Brain microvascular endothelial cell (primary cell): ENCODE measurements at regions not wholly inside any gene's neighbourhood (a gene's known extent, or its start where the extent isn't known, plus 50 kb on each side); places are given as distances from the start of the nearest gene placed in this dataset.

ENCODE experiments used
- DNase-seq: peaks from one replicate; pipeline ENCODE4 v3.0.0-alpha.2; 2020
- H3K27ac ChIP-seq: fragments of 250-450 bp; sonication (Bioruptor Pico); 2 replicates; pipeline ENCODE4 v1.5.1; 2020; ENCODE audit warnings: mild to moderate bottlenecking, moderate library complexity
- H3K27me3 ChIP-seq: fragments of 250-450 bp; sonication (Bioruptor Pico); replicated peaks from 2 replicates; pipeline ENCODE4 v1.5.1; 2020; ENCODE audit warnings: mild to moderate bottlenecking
- H3K36me3 ChIP-seq: fragments of 250-450 bp; sonication (Bioruptor Pico); replicated peaks from 2 replicates; pipeline ENCODE4 v1.5.1; 2020; ENCODE audit warnings: mild to moderate bottlenecking
- H3K4me3 ChIP-seq: 2 replicates; pipeline ENCODE4 v1.5.1; 2011; ENCODE audit warnings: low read depth, mild to moderate bottlenecking, control low read depth, low read length, moderate library complexity
- in situ Hi-C: cut with HindIII; loops from 2 replicates; pipeline ENCODE4 v1.10.0; 2017; ENCODE audit warnings: low sequenced_read_pairs, low pct_ligation_motif_present
- TF ChIP-seq, protein P1 (sequence below): IDR thresholded peaks from 2 replicates; pipeline ENCODE4 v1.5.1; 2011; ENCODE audit warnings: low read depth, mild to moderate bottlenecking, moderate library complexity, low read length, control low read depth, inconsistent platforms; ENCODE audit errors: missing control alignments

DNA sequence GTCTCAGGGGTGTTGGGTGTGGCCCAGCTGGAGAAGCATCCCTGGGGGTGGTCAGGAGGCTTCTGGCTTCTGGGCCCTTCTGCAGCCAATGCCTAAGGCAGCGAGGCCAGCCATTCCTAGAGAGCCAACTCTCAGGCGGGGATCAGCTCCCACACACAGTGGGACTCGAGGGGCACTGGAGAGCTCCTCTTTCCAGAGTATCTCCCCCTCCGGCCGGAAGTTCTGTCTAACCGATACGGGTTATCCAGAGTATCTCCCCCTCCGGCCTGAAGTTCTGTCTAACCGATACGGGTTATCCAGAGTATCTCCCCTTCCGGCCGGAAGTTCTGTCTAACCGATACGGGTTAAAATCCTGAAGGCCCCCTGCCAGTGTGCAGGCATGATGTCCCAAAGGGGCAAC lies 71.2 kb upstream of the B3GAT1 start:
- TF ChIP-seq, protein P1, sequence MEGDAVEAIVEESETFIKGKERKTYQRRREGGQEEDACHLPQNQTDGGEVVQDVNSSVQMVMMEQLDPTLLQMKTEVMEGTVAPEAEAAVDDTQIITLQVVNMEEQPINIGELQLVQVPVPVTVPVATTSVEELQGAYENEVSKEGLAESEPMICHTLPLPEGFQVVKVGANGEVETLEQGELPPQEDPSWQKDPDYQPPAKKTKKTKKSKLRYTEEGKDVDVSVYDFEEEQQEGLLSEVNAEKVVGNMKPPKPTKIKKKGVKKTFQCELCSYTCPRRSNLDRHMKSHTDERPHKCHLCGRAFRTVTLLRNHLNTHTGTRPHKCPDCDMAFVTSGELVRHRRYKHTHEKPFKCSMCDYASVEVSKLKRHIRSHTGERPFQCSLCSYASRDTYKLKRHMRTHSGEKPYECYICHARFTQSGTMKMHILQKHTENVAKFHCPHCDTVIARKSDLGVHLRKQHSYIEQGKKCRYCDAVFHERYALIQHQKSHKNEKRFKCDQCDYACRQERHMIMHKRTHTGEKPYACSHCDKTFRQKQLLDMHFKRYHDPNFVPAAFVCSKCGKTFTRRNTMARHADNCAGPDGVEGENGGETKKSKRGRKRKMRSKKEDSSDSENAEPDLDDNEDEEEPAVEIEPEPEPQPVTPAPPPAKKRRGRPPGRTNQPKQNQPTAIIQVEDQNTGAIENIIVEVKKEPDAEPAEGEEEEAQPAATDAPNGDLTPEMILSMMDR, result no peak
- no peaks in the 10 kb centered on the region for H3K27me3 ChIP-seq
- H3K27ac ChIP-seq, result no peak overlapping the region
- no peak overlapping the region for H3K4me3 ChIP-seq
- in situ Hi-C loops, result no loop called here
- no peaks in the 10 kb centered on the region for H3K36me3 ChIP-seq
- DNase-seq, result no peak

DNA sequence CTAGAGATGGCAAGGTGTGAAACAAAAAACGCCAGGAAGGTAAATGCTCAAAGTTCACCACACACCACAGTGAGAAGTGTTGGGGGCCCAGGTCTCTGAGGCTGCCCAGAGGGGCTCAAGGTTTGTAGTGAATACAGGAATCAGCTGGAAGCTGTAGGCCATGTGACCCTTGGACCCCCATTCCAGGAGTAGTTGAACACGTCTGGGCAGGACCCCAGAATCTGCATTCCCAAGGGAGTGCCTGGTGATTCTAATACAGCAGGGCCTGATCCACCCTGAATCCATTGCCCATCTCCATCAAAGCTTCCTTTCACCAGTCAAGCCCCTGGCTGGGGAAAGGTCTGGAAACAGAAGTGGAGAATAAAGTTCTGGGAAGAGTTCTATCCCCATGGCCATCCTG lies 70.8 kb upstream of the B3GAT1 start:
- Histone ChIP-seq H3K27ac (no peak overlapping the region), H3K27me3 (no peaks in the 10 kb centered on the region)
- in situ Hi-C loops, result no loop called here

DNA sequence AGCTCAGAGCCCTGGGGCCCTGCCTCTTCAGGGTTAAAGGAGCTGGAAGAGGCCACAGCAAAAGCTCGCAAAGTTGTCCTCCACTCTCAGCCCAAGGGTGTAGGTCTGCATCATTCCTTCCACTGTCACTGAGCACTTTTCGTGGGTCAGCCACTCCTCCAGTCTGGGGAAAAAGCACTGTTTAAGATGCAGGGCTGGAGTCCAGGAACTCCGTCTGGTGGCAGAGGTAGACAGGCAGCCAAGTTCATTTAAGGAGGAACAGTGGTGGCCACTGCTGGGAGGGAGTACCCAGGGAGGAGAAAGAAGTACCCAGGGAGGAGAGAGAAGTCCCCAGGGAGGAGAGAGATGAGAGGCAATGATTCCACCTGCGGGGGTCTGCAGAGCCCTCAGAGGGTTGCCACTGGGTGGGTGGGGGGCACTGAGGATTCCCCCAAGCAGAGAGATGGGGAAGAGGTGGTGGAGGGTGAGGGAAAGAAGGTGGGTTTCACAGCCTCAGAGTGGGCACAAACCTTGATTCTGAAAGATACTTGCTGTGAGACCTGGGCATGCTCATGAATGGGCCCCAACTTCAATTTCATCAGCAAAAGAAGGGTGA lies 70.0 kb upstream of the B3GAT1 start:
- in situ Hi-C loops, result no loop called here
- TF ChIP-seq, protein P1, result no peak
- Histone ChIP-seq H3K27ac (no peak overlapping the region), H3K4me3 (no peak overlapping the region), H3K27me3 (no peaks in the 10 kb centered on the region), H3K36me3 (no peaks in the 10 kb centered on the region)
- DNase-seq, result no peak

More for the DNA sequence above, 70.8 kb upstream of the B3GAT1 start:
- DNase-seq, result no peak
- Histone ChIP-seq H3K4me3 (no peak overlapping the region), H3K36me3 (no peaks in the 10 kb centered on the region)
- TF ChIP-seq, protein P1, result no peak

DNA sequence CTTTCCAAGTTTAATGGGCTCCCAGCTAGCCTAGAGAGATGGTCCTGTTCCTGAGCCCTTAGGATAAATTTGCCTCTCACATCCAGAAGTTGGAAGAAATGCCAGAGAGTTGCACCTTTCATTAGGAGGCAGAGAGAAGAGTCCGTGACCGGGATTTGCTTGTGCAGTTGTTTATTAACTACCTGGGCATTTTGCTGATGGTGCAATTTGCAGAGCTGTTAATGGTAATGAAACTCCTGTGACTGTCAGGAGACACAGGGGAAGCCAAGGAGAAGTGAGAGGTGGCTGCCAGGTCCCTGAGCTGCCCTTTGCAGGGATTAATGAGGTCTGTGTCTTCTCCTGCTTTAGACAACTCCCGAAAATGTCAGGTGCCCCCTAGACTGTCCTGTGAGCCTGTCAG lies 69.1 kb upstream of the B3GAT1 start:
- TF ChIP-seq, protein P1, result no peak
- Histone ChIP-seq H3K27ac (no peak overlapping the region), H3K36me3 (no peaks in the 10 kb centered on the region), H3K4me3 (no peak overlapping the region), H3K27me3 (no peaks in the 10 kb centered on the region)
- no peak for DNase-seq
- in situ Hi-C loops, result no loop called here

DNA sequence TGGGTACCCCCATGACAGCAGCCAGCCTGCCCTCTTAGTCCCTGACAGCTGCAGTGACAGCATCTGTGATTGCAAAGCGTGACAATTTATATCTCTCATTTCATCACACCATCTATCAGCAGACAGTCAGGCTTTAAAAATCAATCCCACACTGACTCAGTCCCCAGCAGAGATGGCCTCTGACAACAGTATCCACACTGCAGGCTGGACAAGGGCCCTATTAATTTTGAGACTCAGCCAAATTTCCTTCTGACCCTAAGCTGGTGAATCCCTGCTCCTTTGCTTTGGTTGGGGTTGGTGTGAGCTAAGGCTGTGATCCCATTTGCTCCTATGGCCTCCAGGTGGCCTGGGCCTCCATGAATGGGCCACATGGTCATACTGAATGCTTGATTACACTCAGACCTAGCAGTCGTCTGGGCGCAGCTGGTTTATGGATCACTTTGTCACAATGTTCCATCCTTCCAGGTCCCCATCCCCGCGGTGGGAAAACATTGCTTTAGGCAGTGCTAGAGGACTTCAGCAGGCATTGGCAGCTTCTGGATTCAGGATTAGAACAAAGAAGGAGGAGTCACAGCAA lies 68.2 kb upstream of the B3GAT1 start:
- in situ Hi-C loops, result no loop called here
- Histone ChIP-seq H3K36me3 (no peaks in the 10 kb centered on the region), H3K27me3 (no peaks in the 10 kb centered on the region), H3K4me3 (no peak overlapping the region), H3K27ac (no peak overlapping the region)
- no peak for DNase-seq
- TF ChIP-seq, protein P1, result no peak
